Body of pancreas (tissue), 4 donors: ENCODE measurements at regions not wholly inside any gene's neighbourhood (a gene's known extent, or its start where the extent isn't known, plus 50 kb on each side); places are given as distances from the start of the nearest gene placed in this dataset.

Experiments used
- CTCF ChIP-seq, 7 experiments: fragments of 450-650 bp in 4 of 7; fragments of 200-600 bp in 3 of 7; sonication (generic) in 3 of 7; IDR thresholded peaks; one replicate each; pipeline ENCODE4 v1.5.1; 2016 to 2019; ENCODE audit warnings: antibody characterized with exemption in 7 of 7
- POLR2A ChIP-seq, 3 donors: fragments of 450-650 bp; IDR thresholded peaks; one replicate each; pipeline ENCODE4 v1.6.1; 2016; ENCODE audit warnings: antibody characterized with exemption in 3 of 3, mild to moderate bottlenecking in 2 of 3

DNA sequence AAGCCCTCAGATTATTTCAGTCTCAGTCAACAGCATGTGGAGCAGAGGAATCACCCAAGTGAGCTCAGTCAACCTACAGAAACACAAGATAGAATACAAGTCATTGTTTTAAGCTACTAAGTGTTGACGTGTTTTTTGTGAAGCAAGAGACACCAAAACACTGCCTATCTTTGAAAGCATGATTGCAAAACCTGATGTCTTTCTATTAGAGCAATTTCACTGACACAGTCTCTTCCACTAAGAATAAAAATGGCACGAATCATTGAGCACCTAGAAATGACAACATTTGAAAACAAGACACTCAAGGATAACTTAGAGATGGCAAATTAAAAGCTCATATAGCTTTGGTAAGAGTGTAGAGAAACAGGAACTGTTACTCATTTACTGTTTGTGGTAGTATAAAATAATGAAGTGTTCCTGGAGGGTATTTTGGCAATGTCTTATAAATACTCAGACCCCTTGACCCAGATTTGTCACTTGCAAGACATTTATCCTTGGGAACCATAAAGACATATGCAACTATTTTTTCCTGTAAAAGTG, 407.1 kb upstream of the XYLT1 start:
- no peak for TF ChIP-seq CTCF (IDR thresholded peaks at IDR 0.05)
- no peak for TF ChIP-seq POLR2A (IDR thresholded peaks at IDR 0.05)
